CD14-positive monocyte (primary cell): ENCODE measurements at regions not wholly inside any gene's neighbourhood (a gene's known extent, or its start where the extent isn't known, plus 50 kb on each side); places are given as distances from the start of the nearest gene placed in this dataset.

ENCODE experiments used
- DNase-seq, 3 donors: peaks; one replicate each; pipeline ENCODE4 v3.0.0-alpha.2; 2011 to 2022
- H2AFZ ChIP-seq: 2 replicates; pipeline ENCODE4 v1.6.0; 2012; ENCODE audit warnings: mild to moderate bottlenecking, low read depth, low read length, inconsistent platforms; ENCODE audit not compliant: insufficient read depth, poor library complexity, severe bottlenecking
- H3K27ac ChIP-seq, 2 donors: 1 replicate in 1 of 2; 2 replicates in 1 of 2; pipeline ENCODE4 v1.5.1; 2012 to 2013; ENCODE audit warnings: low read length in 2 of 2, control low read depth in 1 of 2, inconsistent platforms in 1 of 2, low read depth in 1 of 2, mild to moderate bottlenecking in 1 of 2
- H3K27me3 ChIP-seq, 2 donors: one replicate each; pipeline versions ENCODE4 v1.6.0 to v1.6.1; 2011 to 2013; ENCODE audit warnings: low read length in 2 of 2; ENCODE audit not compliant: control insufficient read depth in 2 of 2, insufficient read depth in 2 of 2
- H3K36me3 ChIP-seq, 2 donors: replicated peaks in 1 of 2; 1 replicate in 1 of 2; 2 replicates in 1 of 2; pipeline versions ENCODE4 v1.5.1 to v1.6.1; 2012 to 2013; ENCODE audit warnings: low read length in 2 of 2, control low read depth in 1 of 2, inconsistent platforms in 1 of 2, mild to moderate bottlenecking in 1 of 2; ENCODE audit not compliant: insufficient read depth in 2 of 2, control insufficient read depth in 1 of 2
- H3K4me1 ChIP-seq, 2 donors: 1 replicate in 1 of 2; 2 replicates in 1 of 2; pipeline versions ENCODE4 v1.5.1 to v1.6.1; 2012 to 2013; ENCODE audit warnings: low read length in 2 of 2, control low read depth in 1 of 2, inconsistent platforms in 1 of 2, mild to moderate bottlenecking in 1 of 2, moderate library complexity in 1 of 2; ENCODE audit not compliant: insufficient read depth in 2 of 2, control insufficient read depth in 1 of 2
- H3K4me2 ChIP-seq: replicated peaks from 2 replicates; pipeline ENCODE3; 2012; ENCODE audit warnings: low read length, moderate library complexity, mild to moderate bottlenecking; ENCODE audit not compliant: poor library complexity, severe bottlenecking; ENCODE audit errors: extremely low read depth
- H3K4me3 ChIP-seq, 3 experiments: fragments of 200-600 bp in 1 of 3; sonication (generic) in 1 of 3; replicated peaks in 1 of 3; 1 replicate in 2 of 3; 2 replicates in 1 of 3; pipeline ENCODE4 v1.5.1; 2011 to 2013; ENCODE audit warnings: low read length in 3 of 3, mild to moderate bottlenecking in 3 of 3, control low read depth in 2 of 3, low read depth in 2 of 3, inconsistent platforms in 1 of 3, moderate library complexity in 1 of 3
- H3K79me2 ChIP-seq: 2 replicates; pipeline ENCODE4 v1.6.0; 2012; ENCODE audit warnings: mild to moderate bottlenecking, control low read depth, inconsistent platforms, low read length, moderate library complexity; ENCODE audit not compliant: insufficient read depth
- H3K9ac ChIP-seq: 2 replicates; pipeline ENCODE4 v1.6.0; 2017; ENCODE audit warnings: low read length, mild to moderate bottlenecking; ENCODE audit not compliant: insufficient read depth, poor library complexity, severe bottlenecking
- H3K9me3 ChIP-seq, 2 donors: replicated peaks in 1 of 2; 1 replicate in 1 of 2; 2 replicates in 1 of 2; pipeline versions ENCODE4 v1.5.1 to v1.6.1; 2012 to 2013; ENCODE audit warnings: low read length in 2 of 2, control low read depth in 1 of 2; ENCODE audit not compliant: control insufficient read depth in 1 of 2, insufficient read depth in 1 of 2
- H4K20me1 ChIP-seq: 2 replicates; pipeline ENCODE4 v1.6.0; 2012; ENCODE audit warnings: mild to moderate bottlenecking, low read length, control low read depth, moderate library complexity; ENCODE audit not compliant: insufficient read depth
- H3K27ac Mint-ChIP-seq, 7 donors: one replicate each; pipeline ENCODE4 v1.8.0; 2020; ENCODE audit warnings: mild to moderate bottlenecking in 7 of 7, mixed read lengths in 7 of 7, moderate library complexity in 6 of 7, inconsistent platforms in 2 of 7
- H3K27me3 Mint-ChIP-seq, 3 donors: one replicate each; pipeline ENCODE4 v1.8.0; 2021 to 2022; ENCODE audit warnings: low read depth in 3 of 3, mild to moderate bottlenecking in 3 of 3, mixed read lengths in 3 of 3, moderate library complexity in 3 of 3, inconsistent platforms in 1 of 3
- H3K36me3 Mint-ChIP-seq, 2 donors: one replicate each; pipeline ENCODE4 v1.8.0; 2020; ENCODE audit warnings: mixed read lengths in 2 of 2, inconsistent platforms in 1 of 2, mild to moderate bottlenecking in 1 of 2
- H3K4me1 Mint-ChIP-seq: one replicate; pipeline ENCODE4 v1.8.0; 2020; ENCODE audit warnings: mild to moderate bottlenecking, mixed read lengths
- H3K4me3 Mint-ChIP-seq, 2 donors: one replicate each; pipeline ENCODE4 v1.8.0; 2020; ENCODE audit warnings: mild to moderate bottlenecking in 2 of 2, mixed read lengths in 2 of 2, moderate library complexity in 1 of 2
- H3K9me3 Mint-ChIP-seq, 7 donors: one replicate each; pipeline ENCODE4 v1.8.0; 2020 to 2022; ENCODE audit warnings: mixed read lengths in 7 of 7, mild to moderate bottlenecking in 6 of 7, moderate library complexity in 6 of 7, inconsistent platforms in 2 of 7
- CTCF ChIP-seq: fragments of 200-600 bp; IDR thresholded peaks from one replicate; pipeline ENCODE4 v1.8.0; 2022; ENCODE audit warnings: antibody characterized with exemption, mild to moderate bottlenecking
- WGBS: methylation state at CpG from one replicate; pipeline ENCODE4 v1.1.5; 2013; ENCODE audit warnings: missing lambda C conversion rate; ENCODE audit not compliant: insufficient coverage; 5-methylcytosine and 5-hydroxymethylcytosine counted together
- intact Hi-C, 2 donors: fragments of 100-400 bp; cut with micrococcal nuclease; formaldehyde crosslinking; loops; one replicate each; pipeline versions ENCODE4 v1.15.0 to v1.15.1; 2023

GRCh38 chr6:164063346-164063745 lies 648.8 kb downstream of the QKI start:
- Mint-ChIP-seq H3K4me3 (no peak overlapping the region), H3K36me3 (no peaks in the 10 kb centered on the region), H3K27ac (no peak overlapping the region), H3K9me3 (peaks cover 0 to 5% (median 2%) of the 10 kb centered on the region in 7 donors), H3K4me1 (no peaks in the 10 kb centered on the region), H3K27me3 (peaks cover 0 to 2% (median 0%) of the 10 kb centered on the region in 3 donors)
- no peak for DNase-seq
- Histone ChIP-seq H3K27me3 (no peaks in the 10 kb centered on the region), H3K4me3 (no peak overlapping the region), H3K79me2 (no peaks in the 10 kb centered on the region), H3K4me1 (no peaks in the 10 kb centered on the region), H3K27ac (no peak overlapping the region), H3K9ac (no peak overlapping the region), H2AFZ (no peak overlapping the region), H3K36me3 (no peaks in the 10 kb centered on the region), H3K9me3 (no peaks in the 10 kb centered on the region), H4K20me1 (no peaks in the 10 kb centered on the region), H3K4me2 (no peak overlapping the region)
- no peak for TF ChIP-seq CTCF
- intact Hi-C loops = no loop called here
- WGBS = 100% methylated on average over 2 of the region's 3 CpGs

- Histone ChIP-seq H3K4me1 (no peaks in the 10 kb centered on the region), H4K20me1 (no peaks in the 10 kb centered on the region), H3K4me2 (no peak overlapping the region), H3K27ac (no peak overlapping the region), H3K79me2 (no peaks in the 10 kb centered on the region), H3K9me3 (no peaks in the 10 kb centered on the region), H3K9ac (no peak overlapping the region), H2AFZ (no peak overlapping the region), H3K27me3 (no peaks in the 10 kb centered on the region), H3K36me3 (no peaks in the 10 kb centered on the region), H3K4me3 (no peak overlapping the region)
- Mint-ChIP-seq H3K27ac (no peak overlapping the region), H3K27me3 (peaks cover 0 to 2% (median 0%) of the 10 kb centered on the region in 3 donors), H3K9me3 (peaks cover 0 to 5% (median 2%) of the 10 kb centered on the region in 7 donors), H3K4me3 (no peak overlapping the region), H3K36me3 (no peaks in the 10 kb centered on the region), H3K4me1 (no peaks in the 10 kb centered on the region)
- no CpG with 5 or more reads among the region's 5 CpGs for WGBS
- TF ChIP-seq CTCF = no peak
- DNase-seq = no peak
- intact Hi-C loops = no loop called here
Observed at GRCh38 chr6:164062872-164063271, 648.4 kb downstream of the QKI start.
